ENCODE measurements at regions not wholly inside any gene's neighbourhood (a gene's known extent, or its start where the extent isn't known, plus 50 kb on each side); places are given as distances from the start of the nearest gene placed in this dataset.
A peak's percentile ranks its signal among the peaks of the same experiment; 100 is the strongest.

DNA sequence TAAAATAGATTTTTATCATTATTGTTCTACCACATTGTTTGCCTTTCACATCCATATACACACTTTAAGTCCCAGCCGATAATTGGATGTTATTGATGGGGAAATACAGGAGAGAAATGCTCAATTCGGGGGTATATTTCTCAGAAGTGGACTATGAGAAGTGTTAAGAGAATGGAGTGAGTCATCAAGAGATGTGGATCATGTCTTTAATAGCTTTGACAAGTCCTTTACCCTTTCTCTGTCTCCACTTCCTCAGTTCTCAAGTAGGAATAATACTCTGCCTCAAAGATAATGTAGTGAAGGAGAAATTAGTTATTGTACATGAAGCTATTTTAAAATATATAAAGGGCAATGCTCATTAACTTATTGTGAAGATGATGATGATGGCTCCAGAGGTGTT is 1017.6 kb upstream of the PIK3C3 start:
- no peak overlapping the region for H3K27ac ChIP-seq (ENCODE audit: low read depth, low read length)
- no peak for TF ChIP-seq EZH2phosphoT487 (IDR thresholded peaks at IDR 0.05; ENCODE audit: borderline replicate concordance, low read length)
- TF ChIP-seq, protein P1, sequence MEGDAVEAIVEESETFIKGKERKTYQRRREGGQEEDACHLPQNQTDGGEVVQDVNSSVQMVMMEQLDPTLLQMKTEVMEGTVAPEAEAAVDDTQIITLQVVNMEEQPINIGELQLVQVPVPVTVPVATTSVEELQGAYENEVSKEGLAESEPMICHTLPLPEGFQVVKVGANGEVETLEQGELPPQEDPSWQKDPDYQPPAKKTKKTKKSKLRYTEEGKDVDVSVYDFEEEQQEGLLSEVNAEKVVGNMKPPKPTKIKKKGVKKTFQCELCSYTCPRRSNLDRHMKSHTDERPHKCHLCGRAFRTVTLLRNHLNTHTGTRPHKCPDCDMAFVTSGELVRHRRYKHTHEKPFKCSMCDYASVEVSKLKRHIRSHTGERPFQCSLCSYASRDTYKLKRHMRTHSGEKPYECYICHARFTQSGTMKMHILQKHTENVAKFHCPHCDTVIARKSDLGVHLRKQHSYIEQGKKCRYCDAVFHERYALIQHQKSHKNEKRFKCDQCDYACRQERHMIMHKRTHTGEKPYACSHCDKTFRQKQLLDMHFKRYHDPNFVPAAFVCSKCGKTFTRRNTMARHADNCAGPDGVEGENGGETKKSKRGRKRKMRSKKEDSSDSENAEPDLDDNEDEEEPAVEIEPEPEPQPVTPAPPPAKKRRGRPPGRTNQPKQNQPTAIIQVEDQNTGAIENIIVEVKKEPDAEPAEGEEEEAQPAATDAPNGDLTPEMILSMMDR (IDR thresholded peaks at IDR 0.05; ENCODE audit: low read depth, low read length, poor library complexity, severe bottlenecking) = no peak
- H3K4me1 ChIP-seq (ENCODE audit: control insufficient read depth, low read length) = no peaks in the 10 kb centered on the region
- no peaks in the 10 kb centered on the region for H4K20me1 ChIP-seq (ENCODE audit: control insufficient read depth, insufficient read depth, low read depth, low read length)
- H3K4me3 ChIP-seq (ENCODE audit: low read length) = no peak overlapping the region
- H3K36me3 ChIP-seq (ENCODE audit: control insufficient read depth, low read length) = no peaks in the 10 kb centered on the region
- no peaks in the 10 kb centered on the region for H3K79me2 ChIP-seq (ENCODE audit: control insufficient read depth, low read length)
- H3K4me2 ChIP-seq (ENCODE audit: low read length) = no peak overlapping the region
- no peaks in the 10 kb centered on the region for H3K27me3 ChIP-seq (ENCODE audit: control insufficient read depth, low read length)
- no peaks in the 10 kb centered on the region for H3F3A ChIP-seq (ENCODE audit: control insufficient read depth, insufficient read depth)
- no peaks in the 10 kb centered on the region for H3K9me2 ChIP-seq (replicated peaks; ENCODE audit: control insufficient read depth, low read length)
- H3K9me3 ChIP-seq (ENCODE audit: control insufficient read depth, insufficient read depth, low read length) = no peaks in the 10 kb centered on the region

DNA sequence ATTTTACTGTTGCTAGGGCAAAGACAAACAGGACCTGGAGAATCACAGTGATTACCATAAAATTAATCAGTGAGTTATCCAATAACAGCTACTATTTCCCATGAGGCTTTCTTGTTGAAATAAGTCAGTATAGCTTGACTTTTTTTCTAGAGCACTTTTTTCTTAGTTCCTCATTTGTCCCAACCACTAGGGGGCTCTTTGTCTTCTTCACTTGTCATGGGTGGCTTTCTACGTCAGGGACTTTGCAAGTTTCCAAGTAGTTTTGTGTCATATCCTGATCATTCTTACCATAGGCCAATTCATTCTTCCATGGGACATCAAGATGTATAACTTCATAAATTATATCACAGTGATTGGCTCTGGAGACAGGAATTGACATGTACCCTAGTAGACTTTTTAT is 1019.6 kb upstream of the PIK3C3 start:
- TF ChIP-seq, protein P1 (IDR thresholded peaks at IDR 0.05; ENCODE audit: low read depth, low read length, poor library complexity, severe bottlenecking) = peak; percentile 56
- no peak for TF ChIP-seq EZH2phosphoT487 (IDR thresholded peaks at IDR 0.05; ENCODE audit: borderline replicate concordance, low read length)
- H4K20me1 ChIP-seq (ENCODE audit: control insufficient read depth, insufficient read depth, low read depth, low read length) = no peaks in the 10 kb centered on the region
- no peaks in the 10 kb centered on the region for H3K9me3 ChIP-seq (ENCODE audit: control insufficient read depth, insufficient read depth, low read length)
- H3F3A ChIP-seq (ENCODE audit: control insufficient read depth, insufficient read depth) = no peaks in the 10 kb centered on the region
- no peak overlapping the region for H3K4me3 ChIP-seq (ENCODE audit: low read length)
- no peak overlapping the region for H3K4me2 ChIP-seq (ENCODE audit: low read length)
- H3K27ac ChIP-seq (ENCODE audit: low read depth, low read length) = no peak overlapping the region
- no peaks in the 10 kb centered on the region for H3K36me3 ChIP-seq (ENCODE audit: control insufficient read depth, low read length)
- H3K79me2 ChIP-seq (ENCODE audit: control insufficient read depth, low read length) = no peaks in the 10 kb centered on the region
- H3K4me1 ChIP-seq (ENCODE audit: control insufficient read depth, low read length) = no peaks in the 10 kb centered on the region
- H3K9me2 ChIP-seq (replicated peaks; ENCODE audit: control insufficient read depth, low read length) = no peaks in the 10 kb centered on the region
- no peaks in the 10 kb centered on the region for H3K27me3 ChIP-seq (ENCODE audit: control insufficient read depth, low read length)

DNA sequence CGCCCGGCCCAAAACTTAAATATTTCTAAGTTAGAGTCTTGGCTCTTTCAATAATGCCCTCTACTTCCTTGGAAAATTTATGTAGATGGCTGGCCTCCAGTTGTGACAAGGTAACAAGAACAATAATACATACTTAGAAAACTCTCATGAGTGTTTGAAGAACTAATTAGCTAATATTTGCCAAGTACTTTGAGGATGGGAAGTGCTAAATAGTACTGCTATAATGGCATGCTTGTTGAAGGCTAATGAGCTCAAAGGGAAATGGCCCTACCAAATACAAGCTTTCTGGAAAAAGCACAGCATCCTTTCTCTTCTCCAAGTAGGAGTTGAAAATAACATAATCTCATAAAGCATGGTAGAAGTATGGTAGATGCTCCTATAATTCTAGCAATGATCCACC is 1022.2 kb upstream of the PIK3C3 start:
- Histone ChIP-seq H3K27ac (ENCODE audit: low read depth, low read length) (no peak overlapping the region), H3K4me3 (ENCODE audit: low read length) (no peak overlapping the region), H4K20me1 (ENCODE audit: control insufficient read depth, insufficient read depth, low read depth, low read length) (no peaks in the 10 kb centered on the region), H3K36me3 (ENCODE audit: control insufficient read depth, low read length) (no peaks in the 10 kb centered on the region), H3K27me3 (ENCODE audit: control insufficient read depth, low read length) (no peaks in the 10 kb centered on the region), H3K4me1 (ENCODE audit: control insufficient read depth, low read length) (no peaks in the 10 kb centered on the region), H3F3A (ENCODE audit: control insufficient read depth, insufficient read depth) (no peaks in the 10 kb centered on the region), H3K9me3 (ENCODE audit: control insufficient read depth, insufficient read depth, low read length) (no peaks in the 10 kb centered on the region), H3K79me2 (ENCODE audit: control insufficient read depth, low read length) (no peaks in the 10 kb centered on the region), H3K4me2 (ENCODE audit: low read length) (no peak overlapping the region), H3K9me2 (replicated peaks; ENCODE audit: control insufficient read depth, low read length) (no peaks in the 10 kb centered on the region)
- TF ChIP-seq EZH2phosphoT487 (IDR thresholded peaks at IDR 0.05; ENCODE audit: borderline replicate concordance, low read length) = no peak
- TF ChIP-seq, protein P1 (IDR thresholded peaks at IDR 0.05; ENCODE audit: low read depth, low read length, poor library complexity, severe bottlenecking) = no peak

All from DOHH2 (cell line).